Neural cell (in vitro differentiated cells): ENCODE measurements at regions not wholly inside any gene's neighbourhood (a gene's known extent, or its start where the extent isn't known, plus 50 kb on each side); places are given as distances from the start of the nearest gene placed in this dataset.

Source experiments
- CTCF ChIP-seq: fragments of 450-650 bp; IDR thresholded peaks from 2 replicates; pipeline ENCODE4 v1.5.1; 2014; ENCODE audit warnings: antibody characterized with exemption, mild to moderate bottlenecking, moderate library complexity; ENCODE audit not compliant: poor library complexity, severe bottlenecking
- EP300 ChIP-seq: fragments of 450-650 bp; conservative IDR thresholded peaks from 2 replicates; pipeline ENCODE4 v1.6.1; 2014; ENCODE audit warnings: antibody characterized with exemption, mild to moderate bottlenecking, moderate library complexity; ENCODE audit not compliant: poor library complexity, severe bottlenecking
- EZH2 ChIP-seq: fragments of 200-600, 300-800 bp; shearing (Covaris generic), sonication (generic); IDR thresholded peaks from 2 replicates; pipeline ENCODE4 v1.6.1; 2014; ENCODE audit warnings: antibody characterized with exemption, low read length, borderline replicate concordance, mild to moderate bottlenecking; ENCODE audit not compliant: insufficient read depth, poor library complexity, severe bottlenecking
- MXI1 ChIP-seq: fragments of 450-650 bp; conservative IDR thresholded peaks from 2 replicates; pipeline ENCODE4 v1.6.1; 2014; ENCODE audit warnings: antibody characterized with exemption, mild to moderate bottlenecking; ENCODE audit not compliant: poor library complexity, severe bottlenecking
- POLR2AphosphoS5 ChIP-seq: IDR thresholded peaks from 2 replicates; pipeline ENCODE4 v1.6.1; 2012
- RAD21 ChIP-seq: fragments of 450-650 bp; conservative IDR thresholded peaks from 2 replicates; pipeline ENCODE4 v1.6.1; 2014; ENCODE audit warnings: antibody characterized with exemption, mild to moderate bottlenecking, moderate library complexity
- REST ChIP-seq: IDR thresholded peaks from 2 replicates; pipeline ENCODE4 v1.6.1; 2012; ENCODE audit warnings: borderline replicate concordance
- SMC3 ChIP-seq: fragments of 450-650 bp; conservative IDR thresholded peaks from 2 replicates; pipeline ENCODE4 v1.6.1; 2014; ENCODE audit warnings: antibody characterized with exemption, mild to moderate bottlenecking, moderate library complexity; ENCODE audit not compliant: poor library complexity
- TAF1 ChIP-seq: IDR thresholded peaks from 2 replicates; pipeline ENCODE4 v1.6.1; 2012; ENCODE audit warnings: low read depth

GRCh38 chr11:93073026-93073425 lies 103.6 kb downstream of the MTNR1B start:
- no peak for TF ChIP-seq CTCF
- no peak for TF ChIP-seq REST
- TF ChIP-seq POLR2AphosphoS5 = no peak
- no peak for TF ChIP-seq EZH2
- no peak for TF ChIP-seq RAD21
- TF ChIP-seq TAF1 = no peak
- TF ChIP-seq EP300 = no peak
- no peak for TF ChIP-seq SMC3
- TF ChIP-seq MXI1 = no peak
